ENCODE measurements at regions not wholly inside any gene's neighbourhood (a gene's known extent, or its start where the extent isn't known, plus 50 kb on each side); places are given as distances from the start of the nearest gene placed in this dataset.

GRCh38 chr12:127280393-127281275, 986.3 kb upstream of the TMEM132C start:
- peak; percentile 48 for TF ChIP-seq CTCF (IDR thresholded peaks at IDR 0.05; ENCODE audit: low read depth, low read length)
- Histone ChIP-seq H3K27me3 (peaks cover 28% of the 10 kb centered on the region), H3K4me1 (ENCODE audit: low read depth) (no peaks in the 10 kb centered on the region), H3K27ac (no peak overlapping the region), H3K9me3 (ENCODE audit: low read depth) (no peaks in the 10 kb centered on the region), H3K4me3 (no peak overlapping the region), H3K36me3 (no peaks in the 10 kb centered on the region)
- peak; percentile 1 to 81 for DNase-seq (ENCODE audit: low read depth in 1 of 2, low spot score in 1 of 2)

- DNase-seq (ENCODE audit: low read depth in 1 of 2, low spot score in 1 of 2) = no peak
- Histone ChIP-seq H3K4me3 (no peak overlapping the region), H3K27ac (no peak overlapping the region), H3K27me3 (peaks cover 24% of the 10 kb centered on the region), H3K9me3 (ENCODE audit: low read depth) (no peaks in the 10 kb centered on the region), H3K4me1 (ENCODE audit: low read depth) (no peaks in the 10 kb centered on the region), H3K36me3 (no peaks in the 10 kb centered on the region)
- TF ChIP-seq CTCF (IDR thresholded peaks at IDR 0.05; ENCODE audit: low read depth, low read length) = no peak
Measured at GRCh38 chr12:127282786-127283565, 984.0 kb upstream of the TMEM132C start.

- TF ChIP-seq CTCF (IDR thresholded peaks at IDR 0.05; ENCODE audit: low read depth, low read length) = no peak
- Histone ChIP-seq H3K36me3 (no peaks in the 10 kb centered on the region), H3K4me1 (ENCODE audit: low read depth) (no peaks in the 10 kb centered on the region), H3K27ac (no peak overlapping the region), H3K9me3 (ENCODE audit: low read depth) (no peaks in the 10 kb centered on the region), H3K4me3 (no peak overlapping the region), H3K27me3 (peaks cover 14% of the 10 kb centered on the region)
- DNase-seq (ENCODE audit: low read depth in 1 of 2, low spot score in 1 of 2) = peak in 1 of 2 donors; percentile 6
Measured at GRCh38 chr12:127284021-127284420, 982.9 kb upstream of the TMEM132C start.

- peak in 1 of 2 donors; percentile 67 for DNase-seq (ENCODE audit: low read depth in 1 of 2, low spot score in 1 of 2)
- Histone ChIP-seq H3K4me1 (ENCODE audit: low read depth) (no peaks in the 10 kb centered on the region), H3K36me3 (no peaks in the 10 kb centered on the region), H3K9me3 (ENCODE audit: low read depth) (no peaks in the 10 kb centered on the region), H3K4me3 (no peak overlapping the region), H3K27ac (no peak overlapping the region), H3K27me3 (peaks cover 5% of the 10 kb centered on the region)
- no peak for TF ChIP-seq CTCF (IDR thresholded peaks at IDR 0.05; ENCODE audit: low read depth, low read length)
Measured at GRCh38 chr12:127284870-127285431, 982.0 kb upstream of the TMEM132C start.

GRCh38 chr12:127286281-127286680, 980.7 kb upstream of the TMEM132C start:
- no peaks in the 10 kb centered on the region for H3K9me3 ChIP-seq (ENCODE audit: low read depth)
- no peak overlapping the region for H3K4me3 ChIP-seq
- no peak for DNase-seq (ENCODE audit: low read depth in 1 of 2, low spot score in 1 of 2)
- H3K27ac ChIP-seq = no peak overlapping the region
- H3K27me3 ChIP-seq = no peaks in the 10 kb centered on the region
- H3K4me1 ChIP-seq (ENCODE audit: low read depth) = no peaks in the 10 kb centered on the region
- no peaks in the 10 kb centered on the region for H3K36me3 ChIP-seq
- TF ChIP-seq CTCF (IDR thresholded peaks at IDR 0.05; ENCODE audit: low read depth, low read length) = no peak
